Heart left ventricle (tissue), 13 donors: ENCODE measurements at regions not wholly inside any gene's neighbourhood (a gene's known extent, or its start where the extent isn't known, plus 50 kb on each side); places are given as distances from the start of the nearest gene placed in this dataset.

ENCODE experiments used
- POLR2A ChIP-seq, 2 donors: fragments of 450-650 bp; IDR thresholded peaks; one replicate each; pipeline ENCODE4 v1.6.1; 2017; ENCODE audit warnings: antibody characterized with exemption in 2 of 2, mild to moderate bottlenecking in 2 of 2, moderate library complexity in 2 of 2
- TF ChIP-seq, protein P1 (sequence below), 12 donors: fragments of 200-600 bp; sonication (generic) in 4 of 12; IDR thresholded peaks; one replicate each; pipeline versions ENCODE4 v1.5.0 to v1.8.0; 2018 to 2022; ENCODE audit warnings: antibody characterized with exemption in 12 of 12, mild to moderate bottlenecking in 5 of 12
- donor health status: ischemic (EF 13 %, LVEDD 7.1; RV severe dilation, severe dysfunction).
- donor health status: DM: no; HTN: yes; CAD: no.
- donor health status: DM: no; HTN: no; CAD: no.
- donor health status: ischemic (EF 25% LVEDD 6.9; RV normal size, moderate dysfunction).
- donor health status: ischemic (EF 25% LVEDD 5.7; RV mildly dilated, moderate dysfunction).
- donor health status: ischemic (EF 35%, LVEDD 5.7; RV mildly dilated, moderate dysfunction).
- donor health status: nonischemic (EF 11% LVEDD 7.7; RV severe dilation, severe dysfunction).
- donor health status: DM: yes; HTN: yes; CAD: no.
- donor health status: PGD.
- donor health status: ischemic (EF 29% LVEDD 5.4; RV normal size, mild dysfunction).
- donor health status: nonischemic (EF 23%, LVEDD 6.1; RV moderate dilation, normal function).

DNA sequence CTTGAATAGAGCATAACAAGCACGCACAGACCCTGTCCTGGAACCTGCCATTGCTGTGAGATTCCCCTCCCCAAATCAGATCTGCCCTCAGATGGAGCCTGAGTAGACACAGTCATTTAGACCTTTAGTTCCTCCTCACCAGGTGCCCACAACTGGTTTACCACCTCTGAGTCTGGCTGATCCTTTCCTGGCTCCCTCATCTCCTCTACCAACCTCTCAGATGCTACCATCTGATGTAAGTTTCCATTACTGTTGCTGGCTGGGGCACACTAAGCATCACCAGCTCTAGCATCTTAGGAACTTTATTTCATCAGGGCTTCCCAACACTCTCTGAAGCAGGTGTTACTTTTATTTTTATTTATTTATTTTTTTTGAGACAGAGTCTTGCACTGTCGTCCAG, 288.3 kb downstream of the TLE3 start:
- TF ChIP-seq, protein P1, sequence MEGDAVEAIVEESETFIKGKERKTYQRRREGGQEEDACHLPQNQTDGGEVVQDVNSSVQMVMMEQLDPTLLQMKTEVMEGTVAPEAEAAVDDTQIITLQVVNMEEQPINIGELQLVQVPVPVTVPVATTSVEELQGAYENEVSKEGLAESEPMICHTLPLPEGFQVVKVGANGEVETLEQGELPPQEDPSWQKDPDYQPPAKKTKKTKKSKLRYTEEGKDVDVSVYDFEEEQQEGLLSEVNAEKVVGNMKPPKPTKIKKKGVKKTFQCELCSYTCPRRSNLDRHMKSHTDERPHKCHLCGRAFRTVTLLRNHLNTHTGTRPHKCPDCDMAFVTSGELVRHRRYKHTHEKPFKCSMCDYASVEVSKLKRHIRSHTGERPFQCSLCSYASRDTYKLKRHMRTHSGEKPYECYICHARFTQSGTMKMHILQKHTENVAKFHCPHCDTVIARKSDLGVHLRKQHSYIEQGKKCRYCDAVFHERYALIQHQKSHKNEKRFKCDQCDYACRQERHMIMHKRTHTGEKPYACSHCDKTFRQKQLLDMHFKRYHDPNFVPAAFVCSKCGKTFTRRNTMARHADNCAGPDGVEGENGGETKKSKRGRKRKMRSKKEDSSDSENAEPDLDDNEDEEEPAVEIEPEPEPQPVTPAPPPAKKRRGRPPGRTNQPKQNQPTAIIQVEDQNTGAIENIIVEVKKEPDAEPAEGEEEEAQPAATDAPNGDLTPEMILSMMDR (IDR thresholded peaks at IDR 0.05) = no peak
- no peak for TF ChIP-seq POLR2A (IDR thresholded peaks at IDR 0.05)
